Keratinocyte (primary cell): ENCODE measurements at regions not wholly inside any gene's neighbourhood (a gene's known extent, or its start where the extent isn't known, plus 50 kb on each side); places are given as distances from the start of the nearest gene placed in this dataset.

Source experiments
- DNase-seq: peaks from one replicate; pipeline ENCODE4 v3.0.0-alpha.2; 2011; ENCODE audit warnings: low read depth, missing footprints, low spot score
- FAIRE-seq: peaks from 2 replicates; lab custom pipeline; 2011; peaks lifted over from hg19 to GRCh38; lab: Jason Lieb, UNC
- H2AFZ ChIP-seq: 2 replicates; pipeline ENCODE4 v1.6.0; 2012; ENCODE audit warnings: low read length, control low read depth, inconsistent platforms; ENCODE audit not compliant: control insufficient read depth
- H3K27ac ChIP-seq: 2 replicates; pipeline ENCODE4 v1.5.1; 2011; ENCODE audit warnings: low read length; ENCODE audit not compliant: control insufficient read depth, insufficient read depth
- H3K27me3 ChIP-seq: 3 replicates; pipeline ENCODE4 v1.6.0; 2011; ENCODE audit warnings: low read length; ENCODE audit not compliant: control insufficient read depth, insufficient read depth; ENCODE audit errors: extremely low read depth
- H3K36me3 ChIP-seq, 2 experiments: 2 replicates in 1 of 2; 3 replicates in 1 of 2; pipeline ENCODE4 v1.5.1; 2011; ENCODE audit warnings: low read length in 2 of 2, mild to moderate bottlenecking in 1 of 2; ENCODE audit not compliant: control insufficient read depth in 2 of 2, insufficient read depth in 2 of 2; ENCODE audit errors: extremely low read depth in 1 of 2
- H3K4me1 ChIP-seq: 3 replicates; pipeline ENCODE4 v1.5.1; 2011; ENCODE audit warnings: low read length; ENCODE audit not compliant: control insufficient read depth, insufficient read depth; ENCODE audit errors: extremely low read depth
- H3K4me2 ChIP-seq: 3 replicates; pipeline ENCODE4 v1.6.0; 2011; ENCODE audit warnings: low read depth, low read length; ENCODE audit not compliant: control insufficient read depth, insufficient read depth; ENCODE audit errors: extremely low read depth
- H3K4me3 ChIP-seq, 3 experiments: fragments of 200-600 bp in 1 of 3; sonication (generic) in 1 of 3; 2 replicates in 2 of 3; 3 replicates in 1 of 3; pipeline ENCODE4 v1.5.1; 2011 to 2016; ENCODE audit warnings: low read length in 3 of 3, mild to moderate bottlenecking in 3 of 3, control low read depth in 2 of 3, inconsistent platforms in 1 of 3, low read depth in 1 of 3, mixed read lengths in 1 of 3, mixed run types in 1 of 3, moderate library complexity in 1 of 3; ENCODE audit not compliant: control insufficient read depth in 2 of 3, insufficient read depth in 2 of 3; ENCODE audit errors: extremely low read depth in 1 of 3
- H3K79me2 ChIP-seq: 2 replicates; pipeline ENCODE4 v1.6.0; 2012; ENCODE audit warnings: low read length; ENCODE audit not compliant: control insufficient read depth, insufficient read depth
- H3K9ac ChIP-seq: 3 replicates; pipeline ENCODE4 v1.6.0; 2011; ENCODE audit warnings: low read length; ENCODE audit not compliant: control insufficient read depth, insufficient read depth; ENCODE audit errors: extremely low read depth
- H3K9me1 ChIP-seq: 3 replicates; pipeline ENCODE4 v1.6.0; 2011; ENCODE audit warnings: low read length; ENCODE audit not compliant: control insufficient read depth, insufficient read depth; ENCODE audit errors: extremely low read depth
- H3K9me3 ChIP-seq: 2 replicates; pipeline ENCODE4 v1.5.1; 2012; ENCODE audit warnings: low read depth, low read length; ENCODE audit not compliant: control insufficient read depth
- H4K20me1 ChIP-seq: 3 replicates; pipeline ENCODE4 v1.6.0; 2011; ENCODE audit warnings: low read length; ENCODE audit not compliant: control insufficient read depth, insufficient read depth; ENCODE audit errors: extremely low read depth
- CTCF ChIP-seq, 3 experiments: IDR thresholded peaks in 1 of 3; conservative IDR thresholded peaks in 1 of 3; optimal IDR thresholded peaks in 1 of 3; 2 replicates in 2 of 3; 3 replicates in 1 of 3; pipeline versions ENCODE3 to v1.5.1; 2011; ENCODE audit warnings: low read length in 3 of 3, mild to moderate bottlenecking in 3 of 3, moderate library complexity in 2 of 3, control low read depth in 1 of 3, inconsistent platforms in 1 of 3; ENCODE audit not compliant: insufficient read depth in 2 of 3; ENCODE audit errors: extremely low read depth in 1 of 3
- EZH2 ChIP-seq: IDR thresholded peaks from one replicate; pipeline ENCODE4 v1.6.1; 2012; ENCODE audit warnings: inconsistent platforms, mild to moderate bottlenecking, low read length, moderate library complexity
- dilution Hi-C: fragments of 300-500 bp; cut with MboI; formaldehyde crosslinking; loops from one replicate; pipeline ENCODE4 v1.7.0; 2020; ENCODE audit warnings: low sequenced_read_pairs; ENCODE audit not compliant: extremely low pct_ligation_motif_present

- Histone ChIP-seq H3K4me2 (no peak overlapping the region), H3K9me1 (no peaks in the 10 kb centered on the region), H2AFZ (no peak overlapping the region), H4K20me1 (no peaks in the 10 kb centered on the region), H3K4me1 (no peaks in the 10 kb centered on the region), H3K27ac (no peak overlapping the region), H3K79me2 (no peaks in the 10 kb centered on the region), H3K36me3 (no peaks in the 10 kb centered on the region), H3K27me3 (no peaks in the 10 kb centered on the region), H3K9me3 (peaks cover 4% of the 10 kb centered on the region), H3K9ac (no peak overlapping the region), H3K4me3 (no peak overlapping the region)
- no peak for FAIRE-seq
- no peak for TF ChIP-seq CTCF (optimal IDR thresholded peaks at IDR 0.05 in 1 of 3, IDR thresholded peaks at IDR 0.05 in 1 of 3, conservative IDR thresholded peaks at IDR 0.05 in 1 of 3; ENCODE audit: extremely low read depth in 1 of 3, insufficient read depth in 2 of 3, low read length in 3 of 3)
- TF ChIP-seq EZH2, result no peak
- dilution Hi-C loops, result no loop called here
- no peak for DNase-seq
Observed at GRCh38 chr1:187631984-187632383, 803.2 kb downstream of the PLA2G4A start.

DNA sequence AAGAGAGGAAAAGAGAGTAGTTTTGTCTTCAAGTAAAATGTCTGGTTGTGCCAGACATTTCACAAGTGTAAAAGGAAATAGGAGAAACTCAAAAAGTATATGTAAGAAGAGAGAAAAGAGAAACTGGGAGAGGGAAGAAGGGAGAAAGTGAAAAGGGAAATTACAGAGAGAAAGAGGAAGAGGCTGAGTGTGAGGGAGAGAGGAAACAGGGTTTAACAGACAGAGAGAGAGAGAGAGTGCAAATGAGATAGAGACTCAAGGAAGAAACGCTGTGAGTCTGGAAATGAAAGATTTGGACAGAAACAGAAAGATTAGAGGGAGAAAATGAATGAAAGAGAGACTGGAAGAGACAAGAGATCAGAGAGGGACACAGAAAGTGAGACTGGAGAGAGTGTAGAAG lies 806.2 kb downstream of the PLA2G4A start:
- Histone ChIP-seq H3K4me2 (no peak overlapping the region), H3K9me1 (no peaks in the 10 kb centered on the region), H2AFZ (no peak overlapping the region), H3K27ac (no peak overlapping the region), H3K9ac (no peak overlapping the region), H3K79me2 (no peaks in the 10 kb centered on the region), H4K20me1 (no peaks in the 10 kb centered on the region), H3K27me3 (no peaks in the 10 kb centered on the region), H3K36me3 (no peaks in the 10 kb centered on the region), H3K4me1 (no peaks in the 10 kb centered on the region), H3K4me3 (no peak overlapping the region), H3K9me3 (peaks cover 7% of the 10 kb centered on the region)
- TF ChIP-seq EZH2, result no peak
- no peak for TF ChIP-seq CTCF (optimal IDR thresholded peaks at IDR 0.05 in 1 of 3, IDR thresholded peaks at IDR 0.05 in 1 of 3, conservative IDR thresholded peaks at IDR 0.05 in 1 of 3; ENCODE audit: extremely low read depth in 1 of 3, insufficient read depth in 2 of 3, low read length in 3 of 3)
- no peak for DNase-seq
- dilution Hi-C loops, result no loop called here
- no peak for FAIRE-seq
